ENCODE measurements at regions not wholly inside any gene's neighbourhood (a gene's known extent, or its start where the extent isn't known, plus 50 kb on each side); places are given as distances from the start of the nearest gene placed in this dataset.

DNA sequence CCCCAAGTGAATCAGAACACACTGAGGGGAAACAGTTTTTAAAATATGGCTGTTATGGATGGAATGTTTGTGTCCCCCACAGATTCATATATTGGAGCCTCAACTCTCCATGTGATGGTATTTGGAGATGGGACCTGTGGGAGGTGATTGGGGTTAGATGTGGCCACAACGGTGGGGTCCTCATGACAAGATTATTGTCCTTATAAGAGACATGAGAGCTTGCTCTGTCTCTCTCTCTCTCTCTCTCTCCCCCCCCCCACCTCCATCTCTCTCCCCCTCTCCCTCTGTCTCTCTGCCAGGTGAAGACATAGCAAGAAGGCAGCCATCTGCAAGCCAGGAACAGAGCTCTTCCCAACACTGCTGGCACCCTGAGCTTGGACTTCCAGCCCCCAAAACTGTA, 315.8 kb upstream of the MGMT start:
- TF ChIP-seq TAF1 (IDR thresholded peaks at IDR 0.05; ENCODE audit: borderline replicate concordance, insufficient read depth, low read length) (no peak), POLR2AphosphoS5 (IDR thresholded peaks at IDR 0.05; ENCODE audit: low read depth, low read length) (no peak), SIN3A (IDR thresholded peaks at IDR 0.05; ENCODE audit: borderline replicate concordance, insufficient read depth, low read length) (no peak), FOXP2 (optimal IDR thresholded peaks at IDR 0.05; ENCODE audit: borderline replicate concordance, extremely low read depth, extremely low read length, insufficient read depth) (no peak)
- TF ChIP-seq, protein P1, sequence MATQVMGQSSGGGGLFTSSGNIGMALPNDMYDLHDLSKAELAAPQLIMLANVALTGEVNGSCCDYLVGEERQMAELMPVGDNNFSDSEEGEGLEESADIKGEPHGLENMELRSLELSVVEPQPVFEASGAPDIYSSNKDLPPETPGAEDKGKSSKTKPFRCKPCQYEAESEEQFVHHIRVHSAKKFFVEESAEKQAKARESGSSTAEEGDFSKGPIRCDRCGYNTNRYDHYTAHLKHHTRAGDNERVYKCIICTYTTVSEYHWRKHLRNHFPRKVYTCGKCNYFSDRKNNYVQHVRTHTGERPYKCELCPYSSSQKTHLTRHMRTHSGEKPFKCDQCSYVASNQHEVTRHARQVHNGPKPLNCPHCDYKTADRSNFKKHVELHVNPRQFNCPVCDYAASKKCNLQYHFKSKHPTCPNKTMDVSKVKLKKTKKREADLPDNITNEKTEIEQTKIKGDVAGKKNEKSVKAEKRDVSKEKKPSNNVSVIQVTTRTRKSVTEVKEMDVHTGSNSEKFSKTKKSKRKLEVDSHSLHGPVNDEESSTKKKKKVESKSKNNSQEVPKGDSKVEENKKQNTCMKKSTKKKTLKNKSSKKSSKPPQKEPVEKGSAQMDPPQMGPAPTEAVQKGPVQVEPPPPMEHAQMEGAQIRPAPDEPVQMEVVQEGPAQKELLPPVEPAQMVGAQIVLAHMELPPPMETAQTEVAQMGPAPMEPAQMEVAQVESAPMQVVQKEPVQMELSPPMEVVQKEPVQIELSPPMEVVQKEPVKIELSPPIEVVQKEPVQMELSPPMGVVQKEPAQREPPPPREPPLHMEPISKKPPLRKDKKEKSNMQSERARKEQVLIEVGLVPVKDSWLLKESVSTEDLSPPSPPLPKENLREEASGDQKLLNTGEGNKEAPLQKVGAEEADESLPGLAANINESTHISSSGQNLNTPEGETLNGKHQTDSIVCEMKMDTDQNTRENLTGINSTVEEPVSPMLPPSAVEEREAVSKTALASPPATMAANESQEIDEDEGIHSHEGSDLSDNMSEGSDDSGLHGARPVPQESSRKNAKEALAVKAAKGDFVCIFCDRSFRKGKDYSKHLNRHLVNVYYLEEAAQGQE (IDR thresholded peaks at IDR 0.05; ENCODE audit: insufficient read depth in 1 of 2, low read depth in 2 of 2, low read length in 2 of 2) = no peak

All from PFSK-1 (cell line).